SW480 (cell line): ENCODE measurements at regions not wholly inside any gene's neighbourhood (a gene's known extent, or its start where the extent isn't known, plus 50 kb on each side); places are given as distances from the start of the nearest gene placed in this dataset.
A peak's percentile ranks its signal among the peaks of the same experiment; 100 is the strongest.
"Not testable (repeated sequence)": the region's sequence is repeated elsewhere in the genome, so short reads cannot be mapped to it uniquely, and the experiment has no call there.

Experiments used
- DNase-seq: peaks from one replicate; pipeline ENCODE4 v3.0.0-alpha.2; 2016; ENCODE audit warnings: low spot score

DNA sequence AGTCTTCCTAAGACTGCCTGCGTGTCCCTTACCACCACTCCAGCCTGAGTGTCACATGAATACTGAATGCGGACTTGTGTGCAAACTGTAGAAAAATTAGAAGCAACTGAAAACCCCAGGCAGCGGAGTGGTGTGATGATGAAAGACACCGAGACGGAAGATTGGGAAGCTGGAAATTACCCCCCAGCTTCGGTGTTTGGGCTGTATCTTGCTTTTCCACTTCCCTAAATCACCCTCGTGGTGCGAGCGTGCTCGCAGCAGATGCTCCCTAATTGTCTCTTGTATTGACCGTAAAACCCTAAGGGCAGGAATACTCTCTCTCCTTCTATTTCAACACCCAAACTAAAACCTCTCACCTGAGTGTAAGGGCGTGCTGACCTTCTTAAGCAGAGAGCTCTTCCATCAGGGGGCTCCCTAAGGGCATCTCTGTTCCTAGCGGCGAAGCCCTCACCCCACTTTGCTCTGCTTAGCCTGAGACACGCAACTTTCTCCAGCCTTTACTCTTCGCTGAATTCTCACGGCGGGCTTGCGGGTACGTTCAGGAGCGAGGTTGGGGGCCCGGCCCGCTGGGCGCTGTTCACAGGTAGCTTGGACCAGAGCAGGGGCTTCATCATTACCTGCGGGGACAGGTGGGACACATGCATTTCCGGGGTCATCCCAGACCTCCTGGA lies 62.4 kb downstream of the CRYBB2 start:
- DNase-seq, result no peak

- DNase-seq, result no peak
These were observed 62.9 kb downstream of the CRYBB2 start for GRCh38 chr22:25282346-25282670.

- DNase-seq, result no peak
These were observed 63.5 kb downstream of the CRYBB2 start for GRCh38 chr22:25282671-25283561.

DNA sequence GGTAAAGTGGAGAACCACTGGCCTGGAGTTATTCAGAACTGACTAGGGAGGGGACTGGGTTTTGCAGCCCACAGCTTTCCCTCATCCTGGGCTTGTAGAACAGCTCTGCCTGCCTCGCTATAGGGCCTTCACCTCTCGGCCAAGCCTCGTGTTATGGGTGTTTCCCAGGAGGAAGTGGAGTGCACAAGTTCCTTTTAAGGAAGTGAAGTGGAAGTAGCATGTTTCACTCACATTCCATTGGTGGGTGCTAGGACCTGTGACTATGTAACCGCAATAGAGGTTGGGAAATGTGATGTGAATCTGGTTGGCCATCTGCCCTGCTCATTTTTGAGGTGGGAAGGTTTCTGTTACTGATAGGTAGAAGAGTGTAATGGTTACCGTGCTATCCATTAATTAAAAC lies 69.0 kb downstream of the CRYBB2 start:
- DNase-seq, result not testable (repeated sequence)

DNA sequence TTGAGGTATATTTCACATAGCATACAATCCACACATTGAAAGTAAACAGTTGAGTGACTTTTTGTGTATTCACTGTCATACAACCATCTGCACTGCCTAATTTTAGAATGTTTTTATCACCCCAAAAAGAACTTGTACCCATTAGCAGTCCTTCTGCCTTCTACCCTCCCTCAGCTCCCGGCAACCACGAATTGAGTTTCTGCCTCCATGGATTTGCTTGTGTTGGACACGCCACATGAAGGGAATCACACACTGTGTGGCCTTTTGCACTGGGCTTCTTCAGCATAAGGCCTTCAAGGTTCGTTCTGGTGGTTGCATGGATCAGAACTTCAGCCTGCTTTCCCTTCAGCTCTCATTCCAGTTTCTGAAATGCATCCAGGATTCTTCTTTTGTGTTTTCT lies 82.5 kb downstream of the CRYBB2 start:
- DNase-seq, result not testable (repeated sequence)

DNA sequence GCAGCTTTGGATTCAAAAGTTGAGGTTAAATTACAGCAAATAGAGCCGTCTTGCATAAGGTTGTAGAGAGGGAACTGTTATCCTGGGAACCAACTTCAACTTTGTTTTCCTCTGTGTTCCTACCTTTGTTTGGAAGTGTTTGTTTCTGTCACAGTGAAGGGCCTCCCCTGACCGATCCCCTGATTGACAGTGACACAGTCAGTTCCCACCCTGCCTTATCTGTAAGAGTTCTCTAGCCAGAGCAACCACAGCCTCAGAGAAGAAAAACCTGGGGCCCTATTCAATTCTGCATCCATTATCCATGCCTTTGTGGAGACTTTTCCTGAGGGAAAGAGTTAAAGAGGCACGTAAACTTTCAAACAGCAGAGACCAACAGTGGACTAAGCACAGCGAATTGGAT lies 90.1 kb downstream of the CRYBB2 start:
- not testable (repeated sequence) for DNase-seq

DNA sequence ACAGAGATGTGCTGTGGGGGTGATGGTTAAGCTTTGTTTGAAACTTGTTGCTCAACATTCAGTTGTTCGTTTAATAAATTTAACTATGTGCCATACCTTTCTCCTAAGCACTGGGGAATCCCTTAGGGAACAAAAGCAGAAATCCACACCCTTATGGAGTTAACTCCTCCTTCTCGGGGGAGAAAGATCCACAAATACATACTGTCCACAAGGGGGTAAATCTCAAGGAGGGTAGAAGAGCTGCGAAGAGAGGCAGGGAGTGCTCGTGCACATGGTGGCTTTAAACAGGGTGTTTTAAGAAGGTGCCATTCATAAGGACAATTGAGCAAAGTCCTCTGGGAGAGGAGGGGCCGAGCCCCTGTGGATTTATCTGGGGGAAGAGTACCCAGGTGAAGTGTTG lies 92.5 kb downstream of the CRYBB2 start:
- not testable (repeated sequence) for DNase-seq

- no peak for DNase-seq
These were observed 98.8 kb downstream of the CRYBB2 start for GRCh38 chr22:25318081-25318823.

- peak; percentile 11 for DNase-seq
These were observed 107.7 kb downstream of the CRYBB2 start for GRCh38 chr22:25327018-25327755.

DNA sequence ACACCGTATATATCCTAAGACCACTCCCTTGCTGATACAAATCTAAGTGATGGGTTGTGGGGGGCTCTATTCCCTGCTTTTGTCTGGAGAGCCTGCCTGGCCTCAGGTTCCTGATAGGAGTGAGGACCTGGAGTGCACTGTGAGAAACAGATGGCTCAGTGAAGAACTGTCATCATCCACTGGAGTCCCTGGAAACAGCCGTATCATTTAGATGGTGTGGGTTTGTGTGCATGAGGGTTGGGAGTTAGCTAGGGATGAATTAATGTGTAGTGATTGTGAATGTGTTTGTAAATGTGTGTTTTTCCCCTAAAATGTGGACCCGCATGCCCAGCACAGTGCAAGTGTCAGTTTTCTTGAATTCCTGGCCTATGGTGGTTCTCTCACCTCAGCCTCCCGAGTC lies 111.6 kb downstream of the CRYBB2 start:
- DNase-seq, result no peak

- not testable (repeated sequence) for DNase-seq
These were observed 112.5 kb downstream of the CRYBB2 start for GRCh38 chr22:25331911-25332310.

- DNase-seq, result no peak
These were observed 112.9 kb downstream of the CRYBB2 start for GRCh38 chr22:25332386-25332785.

- no peak for DNase-seq
These were observed 114.7 kb downstream of the CRYBB2 start for GRCh38 chr22:25334162-25334490.

- DNase-seq, result not testable (repeated sequence)
These were observed 115.2 kb downstream of the CRYBB2 start for GRCh38 chr22:25334631-25335030.

- DNase-seq, result not testable (repeated sequence)
These were observed 115.8 kb downstream of the CRYBB2 start for GRCh38 chr22:25335276-25335675.

GRCh38 chr22:25340536-25340935 lies 121.1 kb downstream of the CRYBB2 start:
- not testable (repeated sequence) for DNase-seq

DNA sequence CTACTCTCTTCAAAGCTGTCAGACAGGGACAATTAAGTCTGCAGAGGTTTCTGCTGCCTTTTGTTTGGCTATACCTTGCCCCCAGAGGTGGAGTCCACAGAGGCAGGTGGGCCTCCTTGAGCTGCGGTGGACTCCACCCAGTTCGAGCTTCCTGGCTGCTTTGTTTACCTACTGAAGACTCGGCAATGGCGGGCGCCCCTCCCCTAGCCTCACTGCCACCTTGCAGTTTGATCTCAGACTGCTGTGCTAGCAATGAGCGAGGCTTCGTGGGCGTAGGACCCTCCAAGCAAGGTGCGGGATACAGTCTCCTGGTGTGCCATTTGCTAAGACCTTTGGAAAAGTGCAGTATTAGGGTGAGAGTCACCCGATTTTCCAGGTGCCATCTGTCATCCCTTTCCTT lies 124.9 kb downstream of the CRYBB2 start:
- not testable (repeated sequence) for DNase-seq

- no peak for DNase-seq
These were observed 127.7 kb downstream of the CRYBB2 start for GRCh38 chr22:25346859-25347751.

DNA sequence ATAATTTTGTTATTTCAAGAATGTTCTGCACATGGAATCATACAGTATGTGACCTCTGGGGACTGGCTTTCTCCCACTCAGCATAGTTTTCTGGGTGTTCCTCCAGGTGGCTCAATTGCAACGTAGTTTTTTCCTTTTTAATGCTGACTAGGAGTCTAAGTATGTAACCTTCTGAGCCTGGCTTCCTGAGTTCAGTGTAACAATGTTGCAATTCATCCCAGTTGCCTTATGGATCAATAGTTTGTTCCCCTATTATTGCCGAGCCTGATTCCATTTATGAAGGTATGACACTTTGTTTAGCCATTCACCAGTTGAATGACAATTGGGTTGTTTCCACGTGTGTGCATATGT lies 128.3 kb downstream of the CRYBB2 start:
- no peak for DNase-seq

GRCh38 chr22:25348391-25348790 lies 129.0 kb downstream of the CRYBB2 start:
- no peak for DNase-seq

DNA sequence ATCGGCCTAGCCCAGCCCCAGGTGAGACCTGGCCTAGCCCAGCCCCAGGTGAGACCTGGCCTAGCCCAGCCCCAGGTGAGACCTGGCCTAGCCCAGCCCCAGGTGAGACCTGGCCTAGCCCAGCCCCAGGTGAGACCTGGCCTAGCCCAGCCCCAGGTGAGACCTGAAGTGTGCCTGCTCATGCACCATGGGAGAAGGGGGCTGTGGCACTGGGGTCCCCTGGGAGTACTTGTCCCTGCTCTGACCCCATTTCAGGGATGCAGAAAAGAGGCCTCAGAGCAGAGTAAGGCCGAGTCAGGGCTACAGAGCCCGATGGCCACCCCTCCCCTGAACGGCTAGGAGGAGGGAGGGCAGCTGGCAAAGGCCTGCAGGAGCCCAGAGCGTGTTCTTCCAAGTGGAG lies 129.6 kb downstream of the CRYBB2 start:
- DNase-seq, result not testable (repeated sequence)
